ENCODE measurements at regions not wholly inside any gene's neighbourhood (a gene's known extent, or its start where the extent isn't known, plus 50 kb on each side); places are given as distances from the start of the nearest gene placed in this dataset.

- no peak for DNase-seq (ENCODE audit: low spot score in 2 of 2)
- 65 to 67% methylated on average over 3 of the region's 3 CpGs for WGBS, 2 donors
- peaks cover 0 to 44% of the 10 kb centered on the region in 2 donors for H3K27me3 ChIP-seq
- no peak overlapping the region for H3K4me3 ChIP-seq
- no peak for TF ChIP-seq EP300 (IDR thresholded peaks at IDR 0.05)
- no peak for TF ChIP-seq POLR2A (IDR thresholded peaks at IDR 0.05)
- no peak for TF ChIP-seq CTCF (IDR thresholded peaks at IDR 0.05)
- no peaks in the 10 kb centered on the region for H3K36me3 ChIP-seq
- H3K9me3 ChIP-seq, result peaks cover 0 to 15% (median 3%) of the 10 kb centered on the region in 4 donors
- H3K4me1 ChIP-seq, result no peaks in the 10 kb centered on the region
- H3K27ac ChIP-seq, result no peak overlapping the region
Observed at GRCh38 chr15:79213650-79214049, 68.9 kb upstream of the ANKRD34C start.

- Histone ChIP-seq H3K9me3 (peaks cover 0 to 12% (median 3%) of the 10 kb centered on the region in 4 donors), H3K27ac (no peak overlapping the region), H3K4me1 (no peaks in the 10 kb centered on the region), H3K36me3 (no peaks in the 10 kb centered on the region), H3K4me3 (no peak overlapping the region), H3K27me3 (peaks cover 0 to 44% of the 10 kb centered on the region in 2 donors)
- no peak for DNase-seq (ENCODE audit: low spot score in 2 of 2)
- TF ChIP-seq CTCF (IDR thresholded peaks at IDR 0.05), result no peak
- TF ChIP-seq POLR2A (IDR thresholded peaks at IDR 0.05), result no peak
- TF ChIP-seq EP300 (IDR thresholded peaks at IDR 0.05), result no peak
- 66 to 69% methylated on average over 11 of the region's 11 CpGs for WGBS, 2 donors
Observed at GRCh38 chr15:79212589-79213157, 69.8 kb upstream of the ANKRD34C start.

DNA sequence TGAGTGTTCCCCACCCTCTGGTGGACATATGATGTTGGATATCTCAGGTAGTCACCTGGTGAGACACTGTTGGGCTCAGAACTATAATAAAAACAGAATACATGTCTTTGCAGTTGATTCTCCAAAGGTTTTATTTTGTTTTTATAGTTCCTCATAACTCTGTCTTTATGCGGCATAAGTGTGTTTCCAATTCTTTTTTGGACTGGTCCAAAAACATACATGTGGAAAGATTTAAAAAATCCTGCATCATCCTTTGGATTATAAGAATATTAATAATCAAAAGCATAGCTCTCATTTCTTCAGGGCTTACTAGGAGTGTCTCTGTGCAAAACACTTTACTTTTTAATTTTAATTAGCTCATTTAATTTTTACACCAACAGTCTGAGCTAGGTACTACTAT, 71.0 kb upstream of the ANKRD34C start:
- Histone ChIP-seq H3K9me3 (no peaks in the 10 kb centered on the region), H3K27me3 (peaks cover 0 to 46% of the 10 kb centered on the region in 2 donors), H3K27ac (no peak overlapping the region), H3K36me3 (no peaks in the 10 kb centered on the region), H3K4me3 (no peak overlapping the region), H3K4me1 (no peaks in the 10 kb centered on the region)
- WGBS, 2 donors, result 75 to 76% methylated on average over 1 of the region's 1 CpG
- TF ChIP-seq EP300 (IDR thresholded peaks at IDR 0.05) (no peak), POLR2A (IDR thresholded peaks at IDR 0.05) (no peak), CTCF (IDR thresholded peaks at IDR 0.05) (no peak)
- no peak for DNase-seq (ENCODE audit: low spot score in 2 of 2)

GRCh38 chr15:79209690-79210089, 72.8 kb upstream of the ANKRD34C start:
- no peak for TF ChIP-seq EP300 (IDR thresholded peaks at IDR 0.05)
- no peak for TF ChIP-seq CTCF (IDR thresholded peaks at IDR 0.05)
- TF ChIP-seq POLR2A (IDR thresholded peaks at IDR 0.05), result no peak
- Histone ChIP-seq H3K27ac (no peak overlapping the region), H3K9me3 (no peaks in the 10 kb centered on the region), H3K27me3 (peaks cover 0 to 63% of the 10 kb centered on the region in 2 donors), H3K4me1 (no peaks in the 10 kb centered on the region), H3K4me3 (no peak overlapping the region), H3K36me3 (no peaks in the 10 kb centered on the region)
- 5 to 8% methylated on average over 17 of the region's 17 CpGs for WGBS, 2 donors
- DNase-seq (ENCODE audit: low spot score in 2 of 2), result no peak

DNA sequence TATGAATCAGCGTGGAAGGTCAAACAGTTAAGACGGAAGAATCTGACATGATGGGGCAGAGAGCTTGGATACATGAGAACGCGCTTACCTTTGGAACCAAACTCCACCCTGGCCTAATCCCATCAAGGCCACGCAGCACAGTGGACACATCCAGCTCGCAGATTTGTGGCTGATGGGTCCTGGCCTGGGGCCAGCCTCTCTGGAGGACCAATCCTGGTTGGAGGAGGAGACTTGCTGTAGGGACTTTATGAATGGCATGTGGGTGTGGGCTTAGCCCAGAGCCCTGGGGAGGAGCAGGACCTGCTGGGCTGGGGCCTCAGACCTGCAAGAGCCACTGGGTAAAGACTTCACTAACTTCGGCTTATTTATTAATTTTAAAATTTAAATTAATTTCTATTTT, 73.4 kb upstream of the ANKRD34C start:
- Histone ChIP-seq H3K27me3 (peaks cover 0 to 65% of the 10 kb centered on the region in 2 donors), H3K9me3 (no peaks in the 10 kb centered on the region), H3K4me3 (no peak overlapping the region), H3K36me3 (no peaks in the 10 kb centered on the region), H3K27ac (no peak overlapping the region), H3K4me1 (no peaks in the 10 kb centered on the region)
- WGBS, 2 donors, result 72 to 76% methylated on average over 7 of the region's 7 CpGs
- no peak for DNase-seq (ENCODE audit: low spot score in 2 of 2)
- no peak for TF ChIP-seq POLR2A (IDR thresholded peaks at IDR 0.05)
- TF ChIP-seq EP300 (IDR thresholded peaks at IDR 0.05), result no peak
- no peak for TF ChIP-seq CTCF (IDR thresholded peaks at IDR 0.05)
